ENCODE measurements at regions not wholly inside any gene's neighbourhood (a gene's known extent, or its start where the extent isn't known, plus 50 kb on each side); places are given as distances from the start of the nearest gene placed in this dataset.

GRCh38 chr16:25593260-25593659 lies 98.5 kb upstream of the HS3ST4 start:
- no peak overlapping the region for H3K4me3 ChIP-seq (ENCODE audit: insufficient read depth, low read depth, low read length)
- Mint-ChIP-seq H3K4me1 (ENCODE audit: low read depth, unreplicated experiment) (no peaks in the 10 kb centered on the region), H3K36me3 (ENCODE audit: low read depth, unreplicated experiment) (no peaks in the 10 kb centered on the region), H3K27ac (ENCODE audit: unreplicated experiment) (no peak overlapping the region), H3K27me3 (ENCODE audit: low read depth, unreplicated experiment) (no peaks in the 10 kb centered on the region), H3K9me3 (ENCODE audit: unreplicated experiment) (peaks cover 7% of the 10 kb centered on the region), H3K4me3 (ENCODE audit: unreplicated experiment) (no peak overlapping the region)
- H3K36me3 ChIP-seq (ENCODE audit: insufficient read depth, low read length): no peaks in the 10 kb centered on the region
- TF ChIP-seq EZH2 (IDR thresholded peaks at IDR 0.05; ENCODE audit: insufficient read depth, low read length): no peak
- TF ChIP-seq, protein P1, sequence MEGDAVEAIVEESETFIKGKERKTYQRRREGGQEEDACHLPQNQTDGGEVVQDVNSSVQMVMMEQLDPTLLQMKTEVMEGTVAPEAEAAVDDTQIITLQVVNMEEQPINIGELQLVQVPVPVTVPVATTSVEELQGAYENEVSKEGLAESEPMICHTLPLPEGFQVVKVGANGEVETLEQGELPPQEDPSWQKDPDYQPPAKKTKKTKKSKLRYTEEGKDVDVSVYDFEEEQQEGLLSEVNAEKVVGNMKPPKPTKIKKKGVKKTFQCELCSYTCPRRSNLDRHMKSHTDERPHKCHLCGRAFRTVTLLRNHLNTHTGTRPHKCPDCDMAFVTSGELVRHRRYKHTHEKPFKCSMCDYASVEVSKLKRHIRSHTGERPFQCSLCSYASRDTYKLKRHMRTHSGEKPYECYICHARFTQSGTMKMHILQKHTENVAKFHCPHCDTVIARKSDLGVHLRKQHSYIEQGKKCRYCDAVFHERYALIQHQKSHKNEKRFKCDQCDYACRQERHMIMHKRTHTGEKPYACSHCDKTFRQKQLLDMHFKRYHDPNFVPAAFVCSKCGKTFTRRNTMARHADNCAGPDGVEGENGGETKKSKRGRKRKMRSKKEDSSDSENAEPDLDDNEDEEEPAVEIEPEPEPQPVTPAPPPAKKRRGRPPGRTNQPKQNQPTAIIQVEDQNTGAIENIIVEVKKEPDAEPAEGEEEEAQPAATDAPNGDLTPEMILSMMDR (IDR thresholded peaks at IDR 0.05; ENCODE audit: insufficient read depth, low read depth, low read length): no peak
- H3K9me3 ChIP-seq (ENCODE audit: insufficient read depth, low read depth, low read length): no peaks in the 10 kb centered on the region
- H3K27me3 ChIP-seq (ENCODE audit: insufficient read depth, low read length): no peaks in the 10 kb centered on the region
- H4K20me1 ChIP-seq (ENCODE audit: insufficient read depth, low read length): no peaks in the 10 kb centered on the region
- no peaks in the 10 kb centered on the region for H3K4me1 ChIP-seq (ENCODE audit: insufficient read depth, low read length)
- no peak overlapping the region for H3K4me2 ChIP-seq (ENCODE audit: low read length)
- no peak overlapping the region for H3K9ac ChIP-seq (ENCODE audit: low read length)
- H2AFZ ChIP-seq (ENCODE audit: low read depth, low read length): no peak overlapping the region
- no peaks in the 10 kb centered on the region for H3K79me2 ChIP-seq (ENCODE audit: insufficient read depth, low read length)
- DNase-seq (ENCODE audit: low read depth): no peak
- no peak for FAIRE-seq
- H3K27ac ChIP-seq (ENCODE audit: low read depth, low read length): no peak overlapping the region

DNA sequence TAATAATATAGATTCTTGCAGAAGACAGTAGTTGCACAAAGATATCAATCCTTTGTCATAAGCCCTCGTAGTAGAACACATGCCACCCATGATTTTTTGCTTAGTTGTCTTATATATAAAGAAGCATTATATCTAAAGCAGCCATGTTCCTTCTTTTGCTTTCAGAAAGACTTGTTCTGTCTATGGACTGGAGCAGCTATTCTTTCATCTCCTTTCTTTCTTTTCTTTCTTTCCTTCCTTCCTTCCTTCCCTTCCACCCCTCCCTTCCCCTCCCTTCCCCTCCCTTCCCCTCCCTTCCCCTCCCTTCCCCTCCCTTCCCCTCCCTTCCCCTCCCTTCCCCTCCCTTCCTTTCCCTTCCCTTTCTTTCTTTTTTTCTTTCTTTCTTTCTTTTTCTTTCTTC lies 104.0 kb upstream of the HS3ST4 start:
- H3K9ac ChIP-seq (ENCODE audit: low read length): no peak overlapping the region
- no peak for DNase-seq (ENCODE audit: low read depth)
- Mint-ChIP-seq H3K4me1 (ENCODE audit: low read depth, unreplicated experiment) (no peaks in the 10 kb centered on the region), H3K36me3 (ENCODE audit: low read depth, unreplicated experiment) (no peaks in the 10 kb centered on the region), H3K27ac (ENCODE audit: unreplicated experiment) (no peak overlapping the region), H3K4me3 (ENCODE audit: unreplicated experiment) (no peak overlapping the region), H3K9me3 (ENCODE audit: unreplicated experiment) (peaks cover 6% of the 10 kb centered on the region), H3K27me3 (ENCODE audit: low read depth, unreplicated experiment) (no peaks in the 10 kb centered on the region)
- no peak overlapping the region for H3K4me2 ChIP-seq (ENCODE audit: low read length)
- H3K9me3 ChIP-seq (ENCODE audit: insufficient read depth, low read depth, low read length): no peaks in the 10 kb centered on the region
- H4K20me1 ChIP-seq (ENCODE audit: insufficient read depth, low read length): no peaks in the 10 kb centered on the region
- no peaks in the 10 kb centered on the region for H3K27me3 ChIP-seq (ENCODE audit: insufficient read depth, low read length)
- no peaks in the 10 kb centered on the region for H3K4me1 ChIP-seq (ENCODE audit: insufficient read depth, low read length)
- no peak for FAIRE-seq
- H3K27ac ChIP-seq (ENCODE audit: low read depth, low read length): no peak overlapping the region
- no peaks in the 10 kb centered on the region for H3K36me3 ChIP-seq (ENCODE audit: insufficient read depth, low read length)
- H3K79me2 ChIP-seq (ENCODE audit: insufficient read depth, low read length): no peaks in the 10 kb centered on the region
- no peak overlapping the region for H2AFZ ChIP-seq (ENCODE audit: low read depth, low read length)
- no peak overlapping the region for H3K4me3 ChIP-seq (ENCODE audit: insufficient read depth, low read depth, low read length)
- TF ChIP-seq, protein P1 (IDR thresholded peaks at IDR 0.05; ENCODE audit: insufficient read depth, low read depth, low read length): no peak
- no peak for TF ChIP-seq EZH2 (IDR thresholded peaks at IDR 0.05; ENCODE audit: insufficient read depth, low read length)

GRCh38 chr16:25586826-25587225 lies 104.9 kb upstream of the HS3ST4 start:
- H3K9me3 Mint-ChIP-seq (ENCODE audit: unreplicated experiment): peaks cover 6% of the 10 kb centered on the region
- Histone ChIP-seq H3K9ac (ENCODE audit: low read length) (no peak overlapping the region), H3K36me3 (ENCODE audit: insufficient read depth, low read length) (no peaks in the 10 kb centered on the region), H3K27ac (ENCODE audit: low read depth, low read length) (no peak overlapping the region), H3K79me2 (ENCODE audit: insufficient read depth, low read length) (no peaks in the 10 kb centered on the region), H3K4me1 (ENCODE audit: insufficient read depth, low read length) (no peaks in the 10 kb centered on the region), H3K9me3 (ENCODE audit: insufficient read depth, low read depth, low read length) (no peaks in the 10 kb centered on the region), H3K27me3 (ENCODE audit: insufficient read depth, low read length) (no peaks in the 10 kb centered on the region), H3K4me3 (ENCODE audit: insufficient read depth, low read depth, low read length) (no peak overlapping the region), H2AFZ (ENCODE audit: low read depth, low read length) (no peak overlapping the region), H4K20me1 (ENCODE audit: insufficient read depth, low read length) (no peaks in the 10 kb centered on the region), H3K4me2 (ENCODE audit: low read length) (no peak overlapping the region)
- no peaks in the 10 kb centered on the region for H3K36me3 Mint-ChIP-seq (ENCODE audit: low read depth, unreplicated experiment)
- H3K4me1 Mint-ChIP-seq (ENCODE audit: low read depth, unreplicated experiment): no peaks in the 10 kb centered on the region
- DNase-seq (ENCODE audit: low read depth) (no peak), FAIRE-seq (no peak)
- no peaks in the 10 kb centered on the region for H3K27me3 Mint-ChIP-seq (ENCODE audit: low read depth, unreplicated experiment)
- no peak overlapping the region for H3K4me3 Mint-ChIP-seq (ENCODE audit: unreplicated experiment)
- no peak overlapping the region for H3K27ac Mint-ChIP-seq (ENCODE audit: unreplicated experiment)
- TF ChIP-seq, protein P1 (IDR thresholded peaks at IDR 0.05; ENCODE audit: insufficient read depth, low read depth, low read length): no peak
- TF ChIP-seq EZH2 (IDR thresholded peaks at IDR 0.05; ENCODE audit: insufficient read depth, low read length): no peak

Data from astrocyte (in vitro differentiated cells and primary cell).